ENCODE measurements at regions not wholly inside any gene's neighbourhood (a gene's known extent, or its start where the extent isn't known, plus 50 kb on each side); places are given as distances from the start of the nearest gene placed in this dataset.

DNA sequence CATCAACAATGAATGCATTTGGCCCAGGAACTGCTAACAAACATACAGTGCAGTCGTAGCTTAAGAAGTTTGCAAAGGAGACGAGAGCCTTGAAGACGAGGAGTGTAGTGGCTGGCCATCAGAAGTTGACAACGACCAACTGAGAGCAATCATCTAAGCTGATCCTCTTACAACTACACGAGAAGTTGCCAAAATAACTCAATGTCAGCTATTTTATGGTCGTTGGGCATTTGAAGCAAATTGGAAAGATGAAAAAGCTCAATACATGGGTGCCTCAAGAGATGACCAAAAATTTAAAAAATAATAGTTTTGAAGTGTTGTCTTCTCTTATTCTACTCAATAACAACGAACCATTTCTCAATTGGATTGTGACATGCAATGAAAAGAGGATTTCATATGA, 757.7 kb upstream of the CHD1 start:
- TF ChIP-seq POLR2A (IDR thresholded peaks at IDR 0.05; ENCODE audit: low read length) (no peak), GATA1 (IDR thresholded peaks at IDR 0.05; ENCODE audit: low read depth, low read length) (no peak)

All from erythroblast (primary cell).